ENCODE measurements at regions not wholly inside any gene's neighbourhood (a gene's known extent, or its start where the extent isn't known, plus 50 kb on each side); places are given as distances from the start of the nearest gene placed in this dataset.

GRCh38 chr9:20111173-20111843 is 322.5 kb upstream of the SLC24A2 start:
- no peak for TF ChIP-seq POLR2A (IDR thresholded peaks at IDR 0.05; ENCODE audit: low read length)
- no peak for TF ChIP-seq GATA1 (IDR thresholded peaks at IDR 0.05; ENCODE audit: low read depth, low read length)

Data from erythroblast (primary cell).